HG02973 (cell line): ENCODE measurements at regions not wholly inside any gene's neighbourhood (a gene's known extent, or its start where the extent isn't known, plus 50 kb on each side); places are given as distances from the start of the nearest gene placed in this dataset.
"Not testable (repeated sequence)": the region's sequence is repeated elsewhere in the genome, so short reads cannot be mapped to it uniquely, and the experiment has no call there.

Experiments
- ATAC-seq: cut with Tn5 transposase; IDR thresholded peaks from one replicate; pipeline ENCODE4 v1.9.1; 2021; ENCODE audit warnings: moderate library complexity; ENCODE audit not compliant: unreplicated experiment

- no peak for ATAC-seq
Measured at GRCh38 chr12:47353508-47353907, 273.7 kb upstream of the AMIGO2 start.

GRCh38 chr12:47352067-47352466, 272.3 kb upstream of the AMIGO2 start:
- no peak for ATAC-seq

GRCh38 chr12:47351526-47351925, 271.8 kb upstream of the AMIGO2 start:
- ATAC-seq: no peak

GRCh38 chr12:47350062-47350408, 270.3 kb upstream of the AMIGO2 start:
- ATAC-seq: no peak

GRCh38 chr12:47349137-47350061, 269.6 kb upstream of the AMIGO2 start:
- no peak for ATAC-seq

GRCh38 chr12:47348206-47348605, 268.4 kb upstream of the AMIGO2 start:
- ATAC-seq: no peak

- no peak for ATAC-seq
Measured at GRCh38 chr12:47346251-47347019, 266.7 kb upstream of the AMIGO2 start.

GRCh38 chr12:47343684-47344567, 264.2 kb upstream of the AMIGO2 start:
- ATAC-seq: no peak

- no peak for ATAC-seq
Measured at GRCh38 chr12:47340411-47341015, 260.8 kb upstream of the AMIGO2 start.

GRCh38 chr12:47337581-47337980, 257.8 kb upstream of the AMIGO2 start:
- ATAC-seq: no peak

GRCh38 chr12:47333271-47333858, 253.6 kb upstream of the AMIGO2 start:
- not testable (repeated sequence) for ATAC-seq

GRCh38 chr12:47328831-47329545, 249.2 kb upstream of the AMIGO2 start:
- no peak for ATAC-seq

GRCh38 chr12:47326190-47326589, 246.4 kb upstream of the AMIGO2 start:
- no peak for ATAC-seq

GRCh38 chr12:47323802-47324201, 244.0 kb upstream of the AMIGO2 start:
- no peak for ATAC-seq

GRCh38 chr12:47321436-47321835, 241.7 kb upstream of the AMIGO2 start:
- ATAC-seq: no peak

GRCh38 chr12:47319746-47320145, 240.0 kb upstream of the AMIGO2 start:
- no peak for ATAC-seq

- ATAC-seq: no peak
Measured at GRCh38 chr12:47318963-47319362, 239.2 kb upstream of the AMIGO2 start.

- ATAC-seq: peak; percentile 47
Measured at GRCh38 chr12:47317175-47317915, 237.6 kb upstream of the AMIGO2 start.

- no peak for ATAC-seq
Measured at GRCh38 chr12:47316609-47317049, 236.9 kb upstream of the AMIGO2 start.
